HG03025 (cell line): ENCODE measurements at regions not wholly inside any gene's neighbourhood (a gene's known extent, or its start where the extent isn't known, plus 50 kb on each side); places are given as distances from the start of the nearest gene placed in this dataset.
"Not testable (repeated sequence)": the region's sequence is repeated elsewhere in the genome, so short reads cannot be mapped to it uniquely, and the experiment has no call there.

Experiments used
- ATAC-seq: cut with Tn5 transposase; IDR thresholded peaks from one replicate; pipeline ENCODE4 v1.9.1; 2021; ENCODE audit warnings: mild to moderate bottlenecking, moderate library complexity; ENCODE audit not compliant: unreplicated experiment, low FRiP score

DNA sequence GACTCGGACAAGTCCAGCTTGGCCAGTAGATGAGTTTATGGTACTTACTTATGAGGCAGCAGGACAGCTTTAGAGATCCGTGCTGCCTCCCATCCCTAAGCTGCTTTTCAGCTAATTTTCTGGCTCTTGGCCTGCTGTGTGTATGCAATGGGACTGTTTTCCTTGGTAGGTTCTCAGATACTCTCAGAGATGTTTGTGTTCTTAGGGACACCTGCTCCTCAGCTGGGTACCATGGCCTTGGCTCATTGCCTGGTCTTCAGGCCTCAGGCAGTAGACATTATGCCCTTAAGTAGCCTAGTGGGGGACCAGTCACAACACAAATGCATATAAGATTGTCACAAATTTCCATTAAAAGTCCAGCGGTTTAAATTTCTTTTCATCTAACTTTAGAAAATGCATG lies 688.0 kb downstream of the PCDH7 start:
- no peak for ATAC-seq

DNA sequence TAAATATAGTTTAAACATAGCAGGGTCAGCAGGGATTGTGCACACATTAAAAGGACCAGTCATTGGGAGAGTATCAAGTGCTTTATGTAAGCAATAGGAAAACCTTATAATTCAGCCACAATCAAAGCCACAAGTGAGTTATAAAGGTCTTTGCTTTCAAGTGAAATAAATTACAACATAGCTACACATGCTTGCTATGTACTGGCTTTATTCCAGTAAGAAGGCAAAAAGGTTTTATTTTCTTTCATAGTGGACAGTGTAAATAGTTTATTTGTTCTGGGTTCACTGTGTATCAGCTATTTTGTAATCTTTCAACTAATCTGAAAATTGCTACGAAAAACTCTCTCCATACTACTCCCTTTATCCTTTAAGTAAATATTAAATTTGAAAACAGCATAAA lies 691.4 kb downstream of the PCDH7 start:
- no peak for ATAC-seq

DNA sequence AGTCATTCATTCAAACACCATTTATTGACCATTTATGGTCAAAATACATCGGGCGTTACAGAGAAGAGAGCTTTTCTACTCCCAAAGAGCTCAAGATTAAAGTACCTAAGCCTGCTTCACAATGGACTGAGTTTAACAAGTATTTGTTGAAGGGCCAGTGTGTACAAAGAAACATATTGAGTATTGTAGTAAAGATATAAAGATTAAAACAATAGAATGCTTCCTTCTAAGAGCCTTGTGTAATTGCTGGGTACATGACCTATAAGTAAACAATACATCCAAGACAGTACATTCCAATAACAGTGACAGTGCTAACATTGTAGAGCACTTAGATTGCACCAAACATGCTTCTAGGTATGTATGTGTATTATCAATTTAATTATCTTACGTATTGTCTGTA lies 695.5 kb downstream of the PCDH7 start:
- no peak for ATAC-seq

DNA sequence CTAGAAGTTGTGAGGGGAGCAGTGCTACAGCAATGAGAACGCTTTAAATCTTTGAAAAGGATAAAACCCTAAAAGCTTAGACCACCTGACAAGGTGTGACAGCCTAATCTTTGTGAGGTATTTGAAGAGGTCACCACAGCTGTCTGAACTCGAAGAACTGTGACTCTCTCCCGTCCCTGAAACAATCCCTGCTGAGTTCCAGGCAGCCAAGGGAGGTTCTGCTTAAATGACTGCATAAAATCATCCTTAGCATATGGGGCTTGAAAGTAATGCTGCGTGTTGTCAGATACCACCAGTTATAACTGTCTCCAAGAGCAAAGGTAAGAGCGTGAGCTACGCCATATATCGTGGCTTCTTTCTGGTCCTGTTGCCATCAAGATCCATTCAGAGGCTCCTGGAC lies 696.3 kb downstream of the PCDH7 start:
- no peak for ATAC-seq

GRCh38 chr4:31417040-31417439 lies 696.9 kb downstream of the PCDH7 start:
- no peak for ATAC-seq

- ATAC-seq, result no peak
Measured at GRCh38 chr4:31422006-31422405, 701.8 kb downstream of the PCDH7 start.

DNA sequence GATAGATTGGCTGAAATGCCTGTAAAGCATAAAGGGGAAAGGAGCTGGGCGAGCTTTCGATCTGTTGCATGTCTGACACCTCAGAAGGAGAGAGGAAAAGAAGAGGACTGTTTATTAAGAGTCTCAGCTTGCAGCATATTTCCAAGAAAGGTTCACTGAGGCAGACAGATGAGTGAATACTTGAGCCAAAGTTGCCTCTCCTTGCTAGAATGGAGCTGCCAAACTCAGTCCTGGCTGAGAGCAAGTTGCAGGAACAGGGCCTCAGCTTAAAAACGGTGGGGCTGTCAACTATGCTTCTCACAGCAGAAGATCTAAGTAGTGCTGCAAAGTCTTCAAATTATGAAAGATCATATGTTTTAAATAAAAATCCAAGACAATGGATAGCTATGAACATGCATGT lies 707.5 kb downstream of the PCDH7 start:
- ATAC-seq, result no peak

GRCh38 chr4:31442236-31442635 lies 722.1 kb downstream of the PCDH7 start:
- no peak for ATAC-seq

DNA sequence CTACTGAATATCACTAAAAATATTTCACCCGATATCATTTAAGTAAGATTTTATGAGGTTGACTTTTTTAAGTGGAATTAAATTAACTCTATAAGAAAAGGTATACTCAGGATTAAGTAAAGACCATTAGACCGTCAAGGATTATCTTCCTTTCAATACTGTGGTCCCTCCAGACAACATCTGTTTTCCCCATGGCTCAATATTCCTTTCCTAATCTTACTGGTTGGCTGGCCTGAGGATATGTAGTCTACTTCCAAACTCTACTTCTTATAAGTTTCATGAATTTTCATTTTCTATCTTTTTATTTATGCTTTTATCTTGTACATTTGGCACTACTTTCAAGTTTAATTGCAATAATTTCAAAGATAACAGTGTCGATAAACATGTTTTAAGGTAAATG lies 725.4 kb downstream of the PCDH7 start:
- ATAC-seq, result no peak

- ATAC-seq, result no peak
Measured at GRCh38 chr4:31455612-31456011, 735.4 kb downstream of the PCDH7 start.

DNA sequence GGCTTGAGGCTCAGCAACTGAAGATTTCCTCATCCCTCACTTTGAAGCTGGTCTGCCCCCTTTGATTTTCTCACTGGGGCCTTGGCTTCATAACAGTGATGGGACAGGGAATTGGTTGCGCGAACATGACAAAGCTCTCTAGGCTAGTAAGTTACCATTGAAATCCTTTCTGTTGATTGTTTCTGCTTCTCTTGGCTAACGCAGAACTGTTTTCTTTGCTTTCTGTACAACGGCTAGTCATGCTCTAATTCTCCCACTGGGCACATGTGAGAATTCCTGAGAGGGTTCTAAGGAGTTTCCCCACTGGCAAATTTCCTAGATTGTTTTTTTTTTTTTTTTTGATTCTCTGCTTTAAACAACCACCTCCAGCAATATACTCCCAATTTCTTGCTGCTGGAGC lies 738.6 kb downstream of the PCDH7 start:
- no peak for ATAC-seq

GRCh38 chr4:31461421-31461820 lies 741.3 kb downstream of the PCDH7 start:
- no peak for ATAC-seq

DNA sequence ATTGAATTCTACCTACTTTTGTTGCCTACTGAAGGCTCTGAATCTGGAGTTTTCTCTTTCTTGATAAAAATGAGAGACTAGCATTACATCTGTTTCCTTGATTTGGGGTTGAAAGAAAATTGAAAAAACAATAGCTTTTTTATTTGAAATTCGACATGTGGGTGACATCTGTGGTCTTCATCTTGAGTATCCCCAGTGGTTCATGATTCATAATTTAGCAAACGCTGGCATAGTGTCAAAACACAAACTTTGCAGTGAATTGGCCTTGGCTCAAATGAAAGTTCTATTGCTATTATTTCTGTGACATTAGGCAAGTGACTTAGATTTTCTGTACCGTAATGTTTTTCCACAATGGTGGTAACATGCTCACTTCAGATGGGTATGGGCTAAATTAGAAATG lies 747.6 kb downstream of the PCDH7 start:
- no peak for ATAC-seq

GRCh38 chr4:31474221-31474620 lies 754.1 kb downstream of the PCDH7 start:
- ATAC-seq, result no peak

DNA sequence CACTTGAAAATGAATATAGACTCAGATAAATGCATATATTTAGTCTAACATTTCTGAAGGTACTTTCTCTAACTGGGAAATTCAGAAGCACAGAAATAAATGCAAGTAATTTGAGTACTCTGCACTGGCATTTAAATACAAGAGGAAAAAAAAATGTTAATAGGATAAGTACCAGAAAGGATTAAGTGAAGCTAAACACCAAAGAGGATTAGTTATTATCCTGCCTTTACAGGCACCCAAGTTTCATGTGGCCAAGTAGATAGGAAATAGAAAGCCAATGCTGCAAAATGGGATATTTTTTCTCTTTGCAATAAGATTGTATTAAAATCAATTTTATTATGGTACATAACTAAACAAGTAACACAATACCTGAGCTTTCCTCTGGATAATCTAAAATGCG lies 762.5 kb downstream of the PCDH7 start:
- ATAC-seq, result no peak

GRCh38 chr4:31499216-31499615 lies 779.0 kb downstream of the PCDH7 start:
- not testable (repeated sequence) for ATAC-seq

DNA sequence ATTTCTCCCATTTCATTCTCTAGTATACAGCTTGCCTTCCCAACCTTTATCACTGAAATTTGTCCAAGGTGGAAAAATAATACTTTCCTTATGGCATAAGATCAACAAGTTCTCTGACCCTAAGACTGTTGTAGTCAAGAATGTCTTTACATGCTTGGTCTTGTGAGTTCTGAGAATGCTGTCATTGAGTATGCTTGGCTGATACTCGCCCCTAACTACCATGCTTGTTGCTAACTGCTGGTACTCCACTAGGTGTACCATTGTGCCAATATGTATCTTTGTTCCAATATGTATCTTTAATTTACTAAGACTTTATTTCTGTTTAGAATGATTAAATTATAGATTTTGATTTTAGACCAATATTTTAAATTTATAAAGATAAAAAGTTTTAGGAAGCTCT lies 796.4 kb downstream of the PCDH7 start:
- no peak for ATAC-seq

GRCh38 chr4:31518796-31519250 lies 798.7 kb downstream of the PCDH7 start:
- no peak for ATAC-seq

GRCh38 chr4:31530555-31530954 lies 810.4 kb downstream of the PCDH7 start:
- ATAC-seq, result no peak

DNA sequence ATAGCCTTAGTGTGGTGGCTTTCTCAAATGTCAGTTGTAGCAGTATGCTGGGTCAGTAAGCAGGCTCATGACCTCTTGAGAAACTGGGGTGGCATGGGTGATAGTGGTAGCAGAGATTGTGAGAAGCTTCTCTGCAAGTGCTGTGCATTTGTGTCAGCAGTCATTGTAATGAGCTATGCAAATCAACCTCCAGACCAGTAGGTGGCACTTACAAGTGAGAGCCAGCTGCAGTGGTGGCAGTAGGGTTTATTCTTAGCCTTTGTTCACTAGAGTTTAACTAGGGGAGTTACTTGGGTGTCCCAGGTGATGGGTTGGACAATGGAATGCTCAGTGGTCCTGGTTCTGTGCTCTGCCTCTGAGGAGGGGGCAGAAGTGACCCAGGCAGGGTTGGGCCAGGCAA lies 818.7 kb downstream of the PCDH7 start:
- no peak for ATAC-seq

DNA sequence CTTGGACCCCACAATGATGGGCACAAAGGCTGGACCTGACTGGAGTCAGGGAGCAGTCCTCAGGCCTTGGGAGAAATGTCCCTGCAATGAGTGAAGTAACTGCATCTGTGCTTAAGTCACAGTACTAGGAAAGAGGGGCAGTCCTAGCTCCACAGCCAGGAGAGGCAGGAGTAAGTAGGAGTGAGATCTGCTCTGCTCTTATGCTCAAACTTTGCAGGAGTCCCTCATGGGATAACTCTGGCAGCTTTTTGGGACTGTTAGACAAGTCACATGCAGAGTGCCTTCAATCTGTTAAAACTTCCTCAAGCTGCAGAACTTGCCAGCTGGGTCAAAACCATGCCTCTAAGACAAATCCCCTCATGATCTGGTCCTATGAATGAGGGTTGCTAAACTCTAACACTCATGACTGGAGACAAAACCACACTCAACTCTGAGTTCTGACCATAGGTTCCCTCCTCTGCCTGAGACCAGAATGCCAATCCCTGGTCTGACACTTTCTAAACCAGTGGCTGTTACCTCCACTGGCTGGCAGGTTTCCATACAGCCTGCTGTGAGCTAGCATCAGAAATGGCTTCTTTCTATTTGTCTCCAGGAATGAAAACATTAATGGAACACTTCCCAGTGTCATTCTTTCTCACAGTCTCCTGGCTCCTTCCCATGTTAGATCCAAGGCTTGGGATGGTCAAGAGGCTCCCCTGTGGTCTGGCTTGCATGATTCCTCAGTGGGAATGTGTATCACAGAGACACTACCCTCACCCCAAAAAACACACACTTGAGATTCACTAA lies 819.3 kb downstream of the PCDH7 start:
- no peak for ATAC-seq

GRCh38 chr4:31545330-31545729 lies 825.2 kb downstream of the PCDH7 start:
- ATAC-seq, result no peak

DNA sequence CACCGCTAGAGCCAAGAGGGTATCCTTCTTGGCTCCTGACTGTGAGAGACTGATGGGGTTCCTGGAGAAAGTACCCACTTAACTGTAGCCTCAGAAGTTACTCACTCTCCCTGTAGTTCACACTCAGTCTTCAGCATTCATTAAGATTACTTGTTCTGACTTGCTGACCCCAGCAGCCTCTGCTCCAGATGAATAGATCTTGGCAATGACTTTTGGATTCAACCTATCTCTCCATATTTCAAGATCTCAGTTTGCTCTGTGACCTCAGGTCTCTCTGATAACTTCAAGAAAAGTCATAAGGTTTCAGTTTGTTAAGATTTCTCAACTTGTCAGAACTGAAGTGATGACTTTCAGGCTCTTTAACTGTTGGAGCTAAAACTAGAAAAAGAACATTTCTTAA lies 825.6 kb downstream of the PCDH7 start:
- ATAC-seq, result no peak
